ENCODE measurements at regions not wholly inside any gene's neighbourhood (a gene's known extent, or its start where the extent isn't known, plus 50 kb on each side); places are given as distances from the start of the nearest gene placed in this dataset.

DNA sequence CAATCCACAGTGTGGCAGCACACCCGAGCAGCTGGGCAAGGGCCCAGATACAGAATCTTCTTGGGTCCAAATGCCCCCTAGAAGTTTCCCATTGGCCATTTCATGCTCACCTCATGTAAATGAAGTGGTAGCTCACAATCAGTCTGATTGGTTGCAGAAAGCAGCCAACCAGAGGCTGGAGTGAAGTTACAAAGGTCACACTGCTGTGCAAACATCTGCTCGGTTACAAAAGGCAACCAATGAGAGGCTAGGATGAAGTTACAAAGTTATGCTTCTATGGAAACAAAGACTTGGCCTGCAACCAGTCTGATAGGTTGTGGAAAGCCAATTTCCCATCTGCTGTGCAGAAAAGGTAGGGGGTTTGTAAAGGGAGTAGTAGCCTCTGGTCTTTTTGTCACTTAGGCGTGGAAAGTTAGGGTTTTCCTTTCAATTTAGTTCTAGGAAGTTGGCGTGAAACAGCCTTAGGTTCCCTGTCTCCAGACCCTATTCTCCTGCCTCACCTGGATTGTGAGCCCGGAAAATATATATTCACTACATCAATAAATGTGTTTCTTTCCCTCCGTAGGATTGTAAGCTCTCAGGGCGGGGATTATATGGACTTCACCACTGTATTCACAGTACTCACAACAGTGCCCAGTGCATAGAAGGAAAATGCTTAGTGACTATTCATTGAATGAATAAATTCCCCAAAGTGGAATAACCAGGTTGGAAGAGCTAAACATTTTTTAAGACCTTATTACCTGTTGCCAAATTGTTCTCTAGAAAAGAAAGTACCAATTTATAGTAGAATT, 91.9 kb downstream of the URB2 start:
- H3K4me3 ChIP-seq: no peak overlapping the region
- H3K27ac ChIP-seq: no peak overlapping the region
- intact Hi-C loops (cut with DNase I; ENCODE audit: low total_unique reads): no loop called here
- H3K27me3 ChIP-seq: no peaks in the 10 kb centered on the region
- no peaks in the 10 kb centered on the region for H3K36me3 ChIP-seq
- TF ChIP-seq POLR2AphosphoS5 (IDR thresholded peaks at IDR 0.05) (no peak), CTCF (IDR thresholded peaks at IDR 0.05) (no peak), POLR2A (IDR thresholded peaks at IDR 0.05) (no peak)
- no peaks in the 10 kb centered on the region for H3K4me1 ChIP-seq
- DNase-seq (ENCODE audit: low spot score in 2 of 2): no peak
- peaks cover 0 to 9% of the 10 kb centered on the region in 2 donors for H3K9me3 ChIP-seq

GRCh38 chr1:229726061-229726460, 100.0 kb downstream of the URB2 start:
- TF ChIP-seq CTCF (IDR thresholded peaks at IDR 0.05): no peak
- no peak for TF ChIP-seq POLR2AphosphoS5 (IDR thresholded peaks at IDR 0.05)
- TF ChIP-seq POLR2A (IDR thresholded peaks at IDR 0.05): no peak
- DNase-seq (ENCODE audit: low spot score in 2 of 2): no peak
- H3K4me3 ChIP-seq: no peak overlapping the region
- intact Hi-C loops (cut with DNase I; ENCODE audit: low total_unique reads): loop anchor here (5.0 kb wide), 1 partner anchor 1484 kb away; no protein-coding TSS in a partner anchor
- peaks cover 0 to 11% of the 10 kb centered on the region in 2 donors for H3K9me3 ChIP-seq
- H3K36me3 ChIP-seq: no peaks in the 10 kb centered on the region
- H3K4me1 ChIP-seq: no peaks in the 10 kb centered on the region
- H3K27ac ChIP-seq: no peak overlapping the region
- H3K27me3 ChIP-seq: no peaks in the 10 kb centered on the region

DNA sequence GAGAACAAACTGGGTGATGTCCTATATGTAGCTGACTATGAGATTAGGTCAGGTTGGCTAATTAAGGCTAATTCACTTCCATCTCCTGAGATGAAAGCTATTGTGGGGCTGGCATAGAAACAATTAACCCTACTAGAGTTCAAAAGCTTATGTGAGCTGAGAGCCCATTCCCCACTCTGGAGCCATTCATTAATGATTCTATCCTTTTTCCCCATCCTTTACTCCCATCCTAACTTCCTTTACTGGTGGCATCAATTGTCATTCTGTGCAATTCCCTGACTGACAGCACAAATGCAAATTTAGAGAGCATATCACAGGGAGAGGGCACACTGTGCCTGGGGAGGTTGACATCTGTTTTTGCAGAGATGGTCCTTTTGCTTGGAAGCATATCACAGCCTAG, 103.9 kb downstream of the URB2 start:
- Histone ChIP-seq H3K4me1 (no peaks in the 10 kb centered on the region), H3K9me3 (no peaks in the 10 kb centered on the region), H3K27me3 (no peaks in the 10 kb centered on the region), H3K36me3 (no peaks in the 10 kb centered on the region), H3K4me3 (no peak overlapping the region), H3K27ac (no peak overlapping the region)
- TF ChIP-seq POLR2AphosphoS5 (IDR thresholded peaks at IDR 0.05) (no peak), CTCF (IDR thresholded peaks at IDR 0.05) (no peak), POLR2A (IDR thresholded peaks at IDR 0.05) (no peak)
- no peak for DNase-seq (ENCODE audit: low spot score in 2 of 2)
- intact Hi-C loops (cut with DNase I; ENCODE audit: low total_unique reads): loop anchor here (5.0 kb wide), 1 partner anchor 1488 kb away; no protein-coding TSS in a partner anchor

- Histone ChIP-seq H3K27ac (no peak overlapping the region), H3K9me3 (no peaks in the 10 kb centered on the region), H3K4me3 (no peak overlapping the region), H3K36me3 (no peaks in the 10 kb centered on the region), H3K27me3 (no peaks in the 10 kb centered on the region), H3K4me1 (no peaks in the 10 kb centered on the region)
- intact Hi-C loops (cut with DNase I; ENCODE audit: low total_unique reads): no loop called here
- DNase-seq (ENCODE audit: low spot score in 2 of 2): no peak
- TF ChIP-seq CTCF (IDR thresholded peaks at IDR 0.05): no peak
- TF ChIP-seq POLR2A (IDR thresholded peaks at IDR 0.05): no peak
- TF ChIP-seq POLR2AphosphoS5 (IDR thresholded peaks at IDR 0.05): no peak
Observed at GRCh38 chr1:229730573-229730972, 104.5 kb downstream of the URB2 start.

DNA sequence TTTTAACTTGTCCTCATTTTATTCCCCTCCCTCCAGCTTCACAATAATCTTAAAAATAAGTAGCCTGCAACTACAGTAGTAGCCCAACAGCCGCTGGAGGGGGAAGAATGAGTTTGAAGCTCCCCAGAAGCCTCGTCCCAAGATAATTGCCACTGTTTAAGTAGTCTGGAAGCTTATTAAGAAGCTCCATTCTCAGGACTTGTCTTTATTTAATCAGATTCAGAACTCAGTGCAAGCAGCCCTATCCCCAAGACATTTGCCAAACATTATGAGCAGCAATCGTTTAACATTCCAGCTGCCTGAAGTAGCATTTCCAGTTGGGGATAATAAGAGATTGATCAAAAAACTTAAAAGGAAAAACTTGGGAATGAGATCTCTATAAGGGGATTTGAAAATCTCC, 106.0 kb downstream of the URB2 start:
- H3K27me3 ChIP-seq: no peaks in the 10 kb centered on the region
- no peak overlapping the region for H3K4me3 ChIP-seq
- H3K9me3 ChIP-seq: peaks cover 6 to 14% of the 10 kb centered on the region in 2 donors
- H3K27ac ChIP-seq: no peak overlapping the region
- intact Hi-C loops (cut with DNase I; ENCODE audit: low total_unique reads): no loop called here
- H3K4me1 ChIP-seq: no peaks in the 10 kb centered on the region
- DNase-seq (ENCODE audit: low spot score in 2 of 2): no peak
- no peaks in the 10 kb centered on the region for H3K36me3 ChIP-seq
- no peak for TF ChIP-seq POLR2A (IDR thresholded peaks at IDR 0.05)
- TF ChIP-seq POLR2AphosphoS5 (IDR thresholded peaks at IDR 0.05): no peak
- TF ChIP-seq CTCF (IDR thresholded peaks at IDR 0.05): no peak
